IPS-18a (cell line): ENCODE measurements at regions not wholly inside any gene's neighbourhood (a gene's known extent, or its start where the extent isn't known, plus 50 kb on each side); places are given as distances from the start of the nearest gene placed in this dataset.
"Not testable (repeated sequence)": the region's sequence is repeated elsewhere in the genome, so short reads cannot be mapped to it uniquely, and the experiment has no call there.

Experiments
- H3K27ac ChIP-seq: one replicate; pipeline ENCODE4 v1.5.1; 2013; ENCODE audit warnings: low read length
- H3K27me3 ChIP-seq: one replicate; pipeline ENCODE4 v1.6.1; 2013; ENCODE audit warnings: mild to moderate bottlenecking, low read length; ENCODE audit not compliant: control insufficient read depth, insufficient read depth
- H3K36me3 ChIP-seq: one replicate; pipeline ENCODE4 v1.6.1; 2013; ENCODE audit warnings: low read depth, low read length; ENCODE audit not compliant: control insufficient read depth
- H3K4me1 ChIP-seq: one replicate; pipeline ENCODE4 v1.6.1; 2013; ENCODE audit warnings: low read depth, low read length; ENCODE audit not compliant: control insufficient read depth
- H3K4me3 ChIP-seq: one replicate; pipeline ENCODE4 v1.5.1; 2013; ENCODE audit warnings: low read length
- H3K9ac ChIP-seq: one replicate; pipeline ENCODE4 v1.6.1; 2013; ENCODE audit warnings: mild to moderate bottlenecking, low read length, moderate library complexity
- H3K9me3 ChIP-seq: one replicate; pipeline ENCODE4 v1.6.1; 2013; ENCODE audit warnings: low read depth, low read length; ENCODE audit not compliant: control insufficient read depth

- not testable (repeated sequence) for H3K27ac ChIP-seq, H3K36me3 ChIP-seq, H3K9ac ChIP-seq, H3K9me3 ChIP-seq, H3K4me3 ChIP-seq, H3K4me1 ChIP-seq, H3K27me3 ChIP-seq
Measured at GRCh38 chr6:131473303-131473702, 99.7 kb upstream of the ARG1 start.

DNA sequence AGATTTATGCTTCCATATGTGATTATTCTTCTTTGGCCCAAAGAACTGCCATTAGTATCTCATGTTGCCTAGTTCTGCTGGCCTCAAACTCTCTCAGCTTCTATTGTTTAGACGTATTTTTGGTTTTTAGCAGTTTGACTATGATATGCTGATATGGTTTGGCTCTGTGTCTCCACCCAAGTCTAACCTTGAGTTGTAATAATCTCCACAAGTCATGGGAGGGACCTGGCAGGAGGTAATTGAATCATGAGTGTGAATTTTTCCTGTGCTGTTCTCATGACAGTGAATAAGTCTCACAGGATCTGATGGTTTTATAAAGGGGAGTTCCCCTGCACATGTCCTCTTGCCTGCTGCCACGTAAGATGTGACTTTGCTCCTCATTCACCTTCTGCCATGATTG is 96.7 kb upstream of the ARG1 start:
- no peaks in the 10 kb centered on the region for H3K27me3 ChIP-seq
- H3K9ac ChIP-seq: no peak overlapping the region
- H3K9me3 ChIP-seq: no peaks in the 10 kb centered on the region
- no peaks in the 10 kb centered on the region for H3K36me3 ChIP-seq
- H3K27ac ChIP-seq: no peak overlapping the region
- no peaks in the 10 kb centered on the region for H3K4me1 ChIP-seq
- no peak overlapping the region for H3K4me3 ChIP-seq

- not testable (repeated sequence) for H3K9ac ChIP-seq, H3K27me3 ChIP-seq, H3K27ac ChIP-seq, H3K9me3 ChIP-seq, H3K4me1 ChIP-seq, H3K4me3 ChIP-seq, H3K36me3 ChIP-seq
Measured at GRCh38 chr6:131478740-131479211, 94.2 kb upstream of the ARG1 start.

- Histone ChIP-seq H3K27ac (no peak overlapping the region), H3K4me3 (no peak overlapping the region), H3K36me3 (no peaks in the 10 kb centered on the region), H3K27me3 (no peaks in the 10 kb centered on the region), H3K4me1 (no peaks in the 10 kb centered on the region), H3K9me3 (no peaks in the 10 kb centered on the region), H3K9ac (no peak overlapping the region)
Measured at GRCh38 chr6:131486608-131487007, 86.4 kb upstream of the ARG1 start.

DNA sequence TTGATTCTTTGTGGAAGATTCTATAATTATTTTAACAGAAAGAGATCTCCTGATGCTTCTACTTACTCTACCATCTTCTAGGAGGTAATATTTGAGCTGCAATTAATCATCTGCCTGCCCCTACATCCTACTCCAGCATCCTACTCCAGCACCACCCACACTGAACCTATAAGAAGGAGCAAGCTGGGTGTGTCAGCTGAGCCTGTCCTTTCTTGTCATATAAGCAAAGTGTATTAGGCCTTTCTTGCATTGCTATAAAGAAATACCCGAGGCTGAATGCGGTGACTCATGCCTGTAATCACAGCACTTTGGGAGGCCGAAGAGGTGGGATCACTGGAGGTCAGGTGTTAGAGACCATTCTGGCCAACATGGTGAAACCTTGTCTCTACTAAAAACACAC is 84.2 kb upstream of the ARG1 start:
- H3K27ac ChIP-seq: no peak overlapping the region
- H3K36me3 ChIP-seq: no peaks in the 10 kb centered on the region
- no peaks in the 10 kb centered on the region for H3K27me3 ChIP-seq
- H3K4me3 ChIP-seq: no peak overlapping the region
- no peak overlapping the region for H3K9ac ChIP-seq
- no peaks in the 10 kb centered on the region for H3K9me3 ChIP-seq
- no peaks in the 10 kb centered on the region for H3K4me1 ChIP-seq

DNA sequence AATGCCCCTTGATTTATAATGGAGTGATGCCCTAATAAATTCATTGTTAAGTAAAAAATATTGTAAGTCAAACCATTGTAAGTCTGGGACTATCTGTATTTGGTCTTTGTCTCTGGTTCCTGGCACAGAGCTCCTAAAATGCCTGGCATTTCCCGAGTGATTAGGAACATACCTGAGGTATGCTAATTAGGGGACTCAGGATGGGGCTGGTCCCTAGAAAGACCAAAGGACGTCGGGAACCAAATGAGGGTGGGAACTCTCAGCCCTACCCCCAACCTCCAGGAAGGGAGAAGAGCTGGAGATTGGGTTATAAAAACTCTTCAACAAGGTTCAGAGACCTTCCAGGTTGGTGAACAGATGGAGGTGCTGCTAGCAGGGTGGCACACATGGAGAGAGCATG is 82.6 kb upstream of the ARG1 start:
- no peak overlapping the region for H3K9ac ChIP-seq
- H3K9me3 ChIP-seq: no peaks in the 10 kb centered on the region
- no peaks in the 10 kb centered on the region for H3K36me3 ChIP-seq
- H3K27ac ChIP-seq: no peak overlapping the region
- H3K4me1 ChIP-seq: no peaks in the 10 kb centered on the region
- no peaks in the 10 kb centered on the region for H3K27me3 ChIP-seq
- no peak overlapping the region for H3K4me3 ChIP-seq

DNA sequence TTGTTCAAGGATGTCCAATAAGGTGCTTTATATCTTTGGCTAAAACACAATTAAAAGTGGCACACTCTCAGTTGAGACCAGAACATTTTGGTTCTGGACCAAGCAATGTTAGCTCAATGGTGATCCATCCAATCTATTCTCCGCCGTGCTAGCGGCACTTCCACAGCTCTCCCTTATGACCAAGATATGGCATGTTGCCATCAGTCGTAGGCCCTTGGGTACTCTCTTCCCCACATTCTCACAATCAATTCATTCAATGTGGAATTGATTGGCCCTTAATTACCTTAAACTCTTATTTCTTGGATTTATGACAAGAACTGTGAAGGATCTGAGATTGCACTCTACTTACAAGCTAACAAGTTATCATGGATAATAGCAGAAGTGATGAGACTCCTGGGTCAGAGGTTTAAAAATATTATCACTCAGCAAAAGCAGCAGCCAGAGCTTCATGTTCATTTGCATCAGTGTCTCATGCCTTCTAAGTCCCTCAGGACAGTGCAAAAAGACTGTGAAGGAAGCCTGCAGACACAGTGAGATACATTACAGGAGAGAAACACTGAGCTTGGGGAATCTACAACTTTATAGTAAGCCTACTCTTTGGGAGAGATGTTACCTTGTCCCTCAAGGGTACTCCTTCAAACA is 80.0 kb upstream of the ARG1 start:
- Histone ChIP-seq H3K27ac (no peak overlapping the region), H3K9ac (no peak overlapping the region), H3K4me3 (no peak overlapping the region), H3K9me3 (no peaks in the 10 kb centered on the region), H3K4me1 (no peaks in the 10 kb centered on the region), H3K27me3 (no peaks in the 10 kb centered on the region), H3K36me3 (no peaks in the 10 kb centered on the region)

DNA sequence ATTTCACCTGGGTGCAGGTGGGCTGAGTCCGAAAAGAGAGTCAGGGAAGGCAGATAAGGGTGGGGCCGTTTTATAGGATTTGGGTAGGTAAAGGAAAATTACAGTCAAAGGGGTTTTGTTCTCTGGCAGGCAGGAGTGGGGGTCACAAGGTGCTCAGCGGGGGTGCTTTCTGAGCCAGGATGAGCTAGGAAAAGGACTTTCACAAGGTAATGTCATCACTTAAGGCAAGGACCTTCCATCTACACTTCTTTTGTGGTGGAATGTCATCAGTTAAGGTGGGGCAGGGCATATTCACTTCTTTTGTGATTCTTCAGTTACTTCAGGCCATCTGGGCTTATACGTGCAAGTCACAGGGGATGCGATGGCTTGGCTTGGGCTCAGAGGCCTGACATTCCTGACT is 68.6 kb upstream of the ARG1 start:
- H3K27me3 ChIP-seq, H3K36me3 ChIP-seq, H3K27ac ChIP-seq, H3K9ac ChIP-seq, H3K9me3 ChIP-seq, H3K4me3 ChIP-seq, H3K4me1 ChIP-seq: not testable (repeated sequence)

GRCh38 chr6:131510094-131510493 is 62.9 kb upstream of the ARG1 start:
- Histone ChIP-seq H3K4me1 (peaks cover 6% of the 10 kb centered on the region), H3K9me3 (peaks cover 4% of the 10 kb centered on the region), H3K36me3 (no peaks in the 10 kb centered on the region), H3K27me3 (no peaks in the 10 kb centered on the region), H3K4me3 (no peak overlapping the region), H3K9ac (peak overlapping the region; percentile 13), H3K27ac (peak overlapping the region; percentile 61)

DNA sequence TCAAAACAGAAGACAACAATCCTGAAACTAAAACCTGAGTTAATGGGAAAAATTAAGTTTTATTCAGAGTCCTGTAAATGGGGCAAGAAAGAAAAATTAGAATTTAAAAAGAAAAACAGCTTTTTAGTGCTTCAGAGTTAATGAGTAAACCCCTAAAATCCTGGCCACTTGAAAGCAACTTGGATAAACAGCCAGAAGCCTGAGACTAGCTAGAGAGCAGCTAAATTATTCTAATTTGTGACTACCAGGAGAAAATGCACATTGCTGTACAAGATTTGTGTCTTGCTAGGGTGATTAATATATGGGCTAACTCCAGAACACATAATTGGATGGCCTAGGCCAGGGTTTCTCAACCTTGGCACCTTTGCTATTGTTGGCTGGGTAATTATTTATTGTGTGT is 62.4 kb upstream of the ARG1 start:
- H3K36me3 ChIP-seq: no peaks in the 10 kb centered on the region
- peak overlapping the region; percentile 29 for H3K27ac ChIP-seq
- H3K27me3 ChIP-seq: no peaks in the 10 kb centered on the region
- H3K9me3 ChIP-seq: peaks cover 5% of the 10 kb centered on the region
- no peak overlapping the region for H3K4me3 ChIP-seq
- peaks cover 6% of the 10 kb centered on the region for H3K4me1 ChIP-seq
- H3K9ac ChIP-seq: peak overlapping the region; percentile 13

GRCh38 chr6:131519670-131520436 is 53.2 kb upstream of the ARG1 start:
- no peaks in the 10 kb centered on the region for H3K4me1 ChIP-seq
- H3K36me3 ChIP-seq: no peaks in the 10 kb centered on the region
- H3K27me3 ChIP-seq: no peaks in the 10 kb centered on the region
- H3K9me3 ChIP-seq: peaks cover 7% of the 10 kb centered on the region
- H3K27ac ChIP-seq: no peak overlapping the region
- H3K4me3 ChIP-seq: no peak overlapping the region
- no peak overlapping the region for H3K9ac ChIP-seq
